B cell (primary cell): ENCODE measurements at regions not wholly inside any gene's neighbourhood (a gene's known extent, or its start where the extent isn't known, plus 50 kb on each side); places are given as distances from the start of the nearest gene placed in this dataset.

Experiments used
- CTCF ChIP-seq: fragments of 200-600 bp; IDR thresholded peaks from one replicate; pipeline ENCODE4 v1.8.0; 2022; ENCODE audit warnings: antibody characterized with exemption, mild to moderate bottlenecking
- EZH2 ChIP-seq: IDR thresholded peaks from 2 replicates; pipeline ENCODE4 v1.6.1; 2012; ENCODE audit warnings: borderline replicate concordance, low read depth, mild to moderate bottlenecking, moderate library complexity, low read length; ENCODE audit not compliant: insufficient read depth, poor library complexity, severe bottlenecking

- TF ChIP-seq CTCF (no peak), EZH2 (no peak)
These were observed 947.1 kb upstream of the MIR17HG start for GRCh38 chr13:90400372-90400771.
